HCT116 (cell line): ENCODE measurements at regions not wholly inside any gene's neighbourhood (a gene's known extent, or its start where the extent isn't known, plus 50 kb on each side); places are given as distances from the start of the nearest gene placed in this dataset.

Experiments used
- ATAC-seq: fragments of 200-7000 bp; cut with Tn5 transposase; 2 replicates; pipeline ENCODE4 v1.9.1; 2020; ENCODE audit warnings: mild to moderate bottlenecking, moderate library complexity
- BruUV-seq: library from RNA; stranded (reverse); fragments of 400-500 nt; replicated peaks from 2 replicates; lab custom pipeline; 2021; lab: Mats Ljungman, UMichigan
- CTCF ChIA-PET: fragments of 300-600 bp; sonication (Branson Sonifier 250); formaldehyde crosslinking; loops from one replicate; lab custom pipeline; 2021; ENCODE audit warnings: antibody characterized with exemption; lab: Charles Lee
- POLR2A ChIA-PET: fragments of 300-600, 350-600 bp; sonication (Branson Sonifier 250); formaldehyde crosslinking; loops from one replicate; lab custom pipeline; 2021; ENCODE audit warnings: antibody characterized with exemption; lab: Charles Lee
- RAD21 ChIA-PET, 2 experiments: fragments of 300-600 bp; sonication (Branson Sonifier 250); formaldehyde crosslinking; loops; one replicate each; lab custom pipeline; 2023; ENCODE audit warnings: low total read pairs in 2 of 2; ENCODE audit not compliant: uncharacterized antibody in 2 of 2, unreplicated experiment in 2 of 2, low non-redundant PET in 1 of 2; lab: Charles Lee
- DNase-seq: peaks from one replicate; pipeline ENCODE4 v3.0.0-alpha.2; 2010; ENCODE audit warnings: low read depth, low spot score
- H2AFZ ChIP-seq: fragments of 200-600 bp; shearing (Covaris generic), sonication (generic); 2 replicates; pipeline ENCODE4 v1.6.1; 2017; ENCODE audit warnings: low read depth, mixed run types, mixed read lengths, antibody characterized with exemption, low read length; ENCODE audit not compliant: poor library complexity, severe bottlenecking
- H3K27ac ChIP-seq: 2 replicates; pipeline ENCODE4 v1.5.1; 2012; ENCODE audit warnings: low read depth, low read length
- H3K27me3 ChIP-seq: fragments of 200-600 bp; sonication (generic); 2 replicates; pipeline ENCODE4 v1.6.1; 2016; ENCODE audit warnings: mixed run types, low read length, mixed read lengths; ENCODE audit not compliant: insufficient read depth
- H3K36me3 ChIP-seq, 2 experiments: fragments of 200-500 bp in 1 of 2; fragments of 200-600 bp in 1 of 2; sonication (Bioruptor generic) in 1 of 2; sonication (generic) in 1 of 2; 2 replicates each; pipeline versions ENCODE4 v1.5.1 to v1.6.1; 2014 to 2016; ENCODE audit warnings: low read length in 2 of 2, inconsistent platforms in 1 of 2, mixed read lengths in 1 of 2, mixed run types in 1 of 2; ENCODE audit not compliant: insufficient read depth in 2 of 2, control insufficient read depth in 1 of 2
- H3K4me1 ChIP-seq, 2 experiments: fragments of 200-600 bp in 1 of 2; sonication (generic) in 1 of 2; 2 replicates each; pipeline versions ENCODE4 v1.5.1 to v1.6.1; 2012 to 2017; ENCODE audit warnings: low read length in 2 of 2, inconsistent platforms in 1 of 2, mild to moderate bottlenecking in 1 of 2, mixed read lengths in 1 of 2, mixed run types in 1 of 2, moderate library complexity in 1 of 2; ENCODE audit not compliant: insufficient read depth in 2 of 2, control insufficient read depth in 1 of 2
- H3K4me2 ChIP-seq: fragments of 200-600 bp; sonication (generic); 2 replicates; pipeline ENCODE4 v1.6.1; 2017; ENCODE audit warnings: mixed run types, low read length, mixed read lengths
- H3K4me3 ChIP-seq, 2 experiments: fragments of 200-600 bp in 1 of 2; sonication (generic) in 1 of 2; replicated peaks in 1 of 2; 2 replicates each; pipeline ENCODE4 v1.5.1; 2011 to 2016; ENCODE audit warnings: low read length in 2 of 2, control low read depth in 1 of 2, low read depth in 1 of 2, mild to moderate bottlenecking in 1 of 2, mixed read lengths in 1 of 2, mixed run types in 1 of 2
- H3K79me2 ChIP-seq: fragments of 200-600 bp; sonication (generic); 2 replicates; pipeline ENCODE4 v1.6.1; 2017; ENCODE audit warnings: mild to moderate bottlenecking, mixed run types, low read length, moderate library complexity, mixed read lengths; ENCODE audit not compliant: insufficient read depth
- H3K9ac ChIP-seq: fragments of 200-600 bp; sonication (generic); 2 replicates; pipeline ENCODE4 v1.6.1; 2016; ENCODE audit warnings: low read length, mixed read lengths
- H3K9me2 ChIP-seq: fragments of 200-600 bp; sonication (generic), shearing (Covaris generic); 2 replicates; pipeline ENCODE4 v1.6.1; 2017; ENCODE audit warnings: mixed run types, mild to moderate bottlenecking, moderate library complexity; ENCODE audit not compliant: insufficient read depth
- H3K9me3 ChIP-seq, 2 experiments: fragments of 200-500 bp in 1 of 2; fragments of 200-600 bp in 1 of 2; sonication (Bioruptor generic) in 1 of 2; sonication (generic) in 1 of 2; 2 replicates each; pipeline ENCODE4 v1.6.1; 2014 to 2017; ENCODE audit warnings: low read length in 2 of 2, mixed read lengths in 2 of 2, inconsistent platforms in 1 of 2, low read depth in 1 of 2, mild to moderate bottlenecking in 1 of 2, mixed run types in 1 of 2, moderate library complexity in 1 of 2; ENCODE audit not compliant: control insufficient read depth in 1 of 2, insufficient read depth in 1 of 2
- H4K20me1 ChIP-seq: fragments of 200-600 bp; sonication (generic), shearing (Covaris generic); 2 replicates; pipeline ENCODE4 v1.6.1; 2017; ENCODE audit warnings: mixed run types, mild to moderate bottlenecking, moderate library complexity; ENCODE audit not compliant: insufficient read depth
- CEBPB ChIP-seq: IDR thresholded peaks from 2 replicates; pipeline ENCODE4 v1.6.1; 2012; ENCODE audit warnings: low read depth
- ELF1 ChIP-seq: IDR thresholded peaks from 2 replicates; pipeline ENCODE4 v1.6.1; 2012; ENCODE audit warnings: low read depth, borderline replicate concordance
- EZH2phosphoT487 ChIP-seq: fragments of 200-600 bp; IDR thresholded peaks from 2 replicates; pipeline ENCODE4 v1.6.1; 2018; ENCODE audit warnings: antibody characterized with exemption, borderline replicate concordance
- FOSL1 ChIP-seq: IDR thresholded peaks from 2 replicates; pipeline ENCODE4 v1.6.1; 2012; ENCODE audit warnings: low read depth
- JUND ChIP-seq: IDR thresholded peaks from 2 replicates; pipeline ENCODE4 v1.6.1; 2012
- POLR2A ChIP-seq: IDR thresholded peaks from 2 replicates; pipeline ENCODE4 v1.7.0; 2011; ENCODE audit warnings: borderline replicate concordance; ENCODE audit not compliant: insufficient read depth, insufficient read length; ENCODE audit errors: extremely low read depth
- POLR2AphosphoS5 ChIP-seq: IDR thresholded peaks from 2 replicates; pipeline ENCODE4 v1.6.1; 2011; ENCODE audit warnings: mild to moderate bottlenecking, low read depth, low read length, moderate library complexity
- SP1 ChIP-seq: IDR thresholded peaks from 2 replicates; pipeline ENCODE4 v1.6.1; 2012; ENCODE audit warnings: low read depth
- SRF ChIP-seq: IDR thresholded peaks from 2 replicates; pipeline ENCODE4 v1.6.1; 2012; ENCODE audit warnings: low read depth
- TCF7L2 ChIP-seq: IDR thresholded peaks from 2 replicates; pipeline ENCODE4 v1.7.0; 2011; ENCODE audit warnings: borderline replicate concordance, inconsistent platforms; ENCODE audit not compliant: insufficient read depth, insufficient read length; ENCODE audit errors: extremely low read depth
- ZFX ChIP-seq: fragments of 450-650 bp; IDR thresholded peaks from 2 replicates; pipeline ENCODE4 v1.6.1; 2017
- ZNF274 ChIP-seq: fragments of 200-500 bp; sonication (Bioruptor generic); IDR thresholded peaks from 2 replicates; pipeline ENCODE4 v1.6.1; 2014; ENCODE audit warnings: mild to moderate bottlenecking, low read depth, low read length, inconsistent platforms
- intact Hi-C: fragments of 100-400 bp; cut with micrococcal nuclease; formaldehyde crosslinking; loops from 2 replicates; pipeline ENCODE4 v1.10.0; 2022
- TF ChIP-seq, protein P1 (sequence below): IDR thresholded peaks from 2 replicates; pipeline ENCODE4 v1.6.1; 2011; ENCODE audit warnings: mild to moderate bottlenecking, low read length, moderate library complexity; ENCODE audit not compliant: insufficient replicate concordance; ENCODE audit errors: extremely low read depth
- TF ChIP-seq, protein P2 (sequence below): IDR thresholded peaks from 2 replicates; pipeline ENCODE4 v1.6.1; 2012
- TF ChIP-seq, protein P3 (sequence below): IDR thresholded peaks from 2 replicates; pipeline ENCODE4 v1.6.1; 2012; ENCODE audit warnings: low read depth

DNA sequence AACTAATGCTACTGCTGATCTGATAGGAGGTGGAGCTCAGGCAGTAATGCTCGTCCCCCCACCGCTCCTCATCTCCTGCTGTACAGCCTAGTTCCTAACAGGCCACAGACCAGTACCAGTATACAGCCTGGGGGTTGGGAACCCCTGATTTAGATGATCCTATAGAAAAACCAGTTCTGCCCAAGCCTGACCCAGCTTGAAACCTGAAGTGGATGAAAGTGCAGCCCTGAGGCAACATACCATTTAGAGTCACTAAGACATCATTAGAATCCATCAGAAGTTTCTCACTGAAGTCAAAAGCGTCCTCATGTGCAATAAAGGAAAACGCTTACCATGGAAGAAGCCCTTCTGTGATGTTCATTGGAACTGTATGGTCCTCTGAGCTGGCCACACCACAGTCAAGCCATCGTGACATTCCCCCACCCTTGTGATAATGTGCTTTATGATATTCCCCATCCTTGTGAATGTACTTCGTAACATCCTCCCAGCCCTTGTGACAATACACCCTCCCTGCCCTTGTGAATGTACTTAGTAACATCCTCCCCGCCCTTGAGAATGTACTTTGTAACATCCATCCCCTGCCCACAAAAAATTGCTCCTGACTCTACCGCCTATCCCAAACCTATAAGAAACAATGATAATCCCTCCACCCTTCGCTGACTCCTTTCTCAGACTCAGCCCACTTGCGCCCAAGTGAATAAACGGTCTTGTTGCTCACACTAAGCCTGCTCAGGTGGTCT, 65.9 kb upstream of the HECTD2 start:
- TF ChIP-seq POLR2A (no peak), TCF7L2 (no peak), CEBPB (no peak), SRF (no peak), SP1 (no peak), POLR2AphosphoS5 (no peak), FOSL1 (no peak), ZFX (no peak), ZNF274 (no peak), EZH2phosphoT487 (no peak), JUND (no peak), ELF1 (no peak)
- TF ChIP-seq, protein P1, sequence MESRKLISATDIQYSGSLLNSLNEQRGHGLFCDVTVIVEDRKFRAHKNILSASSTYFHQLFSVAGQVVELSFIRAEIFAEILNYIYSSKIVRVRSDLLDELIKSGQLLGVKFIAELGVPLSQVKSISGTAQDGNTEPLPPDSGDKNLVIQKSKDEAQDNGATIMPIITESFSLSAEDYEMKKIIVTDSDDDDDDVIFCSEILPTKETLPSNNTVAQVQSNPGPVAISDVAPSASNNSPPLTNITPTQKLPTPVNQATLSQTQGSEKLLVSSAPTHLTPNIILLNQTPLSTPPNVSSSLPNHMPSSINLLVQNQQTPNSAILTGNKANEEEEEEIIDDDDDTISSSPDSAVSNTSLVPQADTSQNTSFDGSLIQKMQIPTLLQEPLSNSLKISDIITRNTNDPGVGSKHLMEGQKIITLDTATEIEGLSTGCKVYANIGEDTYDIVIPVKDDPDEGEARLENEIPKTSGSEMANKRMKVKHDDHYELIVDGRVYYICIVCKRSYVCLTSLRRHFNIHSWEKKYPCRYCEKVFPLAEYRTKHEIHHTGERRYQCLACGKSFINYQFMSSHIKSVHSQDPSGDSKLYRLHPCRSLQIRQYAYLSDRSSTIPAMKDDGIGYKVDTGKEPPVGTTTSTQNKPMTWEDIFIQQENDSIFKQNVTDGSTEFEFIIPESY, result no peak
- TF ChIP-seq, protein P2, sequence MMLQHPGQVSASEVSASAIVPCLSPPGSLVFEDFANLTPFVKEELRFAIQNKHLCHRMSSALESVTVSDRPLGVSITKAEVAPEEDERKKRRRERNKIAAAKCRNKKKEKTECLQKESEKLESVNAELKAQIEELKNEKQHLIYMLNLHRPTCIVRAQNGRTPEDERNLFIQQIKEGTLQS, result no peak
- TF ChIP-seq, protein P3, sequence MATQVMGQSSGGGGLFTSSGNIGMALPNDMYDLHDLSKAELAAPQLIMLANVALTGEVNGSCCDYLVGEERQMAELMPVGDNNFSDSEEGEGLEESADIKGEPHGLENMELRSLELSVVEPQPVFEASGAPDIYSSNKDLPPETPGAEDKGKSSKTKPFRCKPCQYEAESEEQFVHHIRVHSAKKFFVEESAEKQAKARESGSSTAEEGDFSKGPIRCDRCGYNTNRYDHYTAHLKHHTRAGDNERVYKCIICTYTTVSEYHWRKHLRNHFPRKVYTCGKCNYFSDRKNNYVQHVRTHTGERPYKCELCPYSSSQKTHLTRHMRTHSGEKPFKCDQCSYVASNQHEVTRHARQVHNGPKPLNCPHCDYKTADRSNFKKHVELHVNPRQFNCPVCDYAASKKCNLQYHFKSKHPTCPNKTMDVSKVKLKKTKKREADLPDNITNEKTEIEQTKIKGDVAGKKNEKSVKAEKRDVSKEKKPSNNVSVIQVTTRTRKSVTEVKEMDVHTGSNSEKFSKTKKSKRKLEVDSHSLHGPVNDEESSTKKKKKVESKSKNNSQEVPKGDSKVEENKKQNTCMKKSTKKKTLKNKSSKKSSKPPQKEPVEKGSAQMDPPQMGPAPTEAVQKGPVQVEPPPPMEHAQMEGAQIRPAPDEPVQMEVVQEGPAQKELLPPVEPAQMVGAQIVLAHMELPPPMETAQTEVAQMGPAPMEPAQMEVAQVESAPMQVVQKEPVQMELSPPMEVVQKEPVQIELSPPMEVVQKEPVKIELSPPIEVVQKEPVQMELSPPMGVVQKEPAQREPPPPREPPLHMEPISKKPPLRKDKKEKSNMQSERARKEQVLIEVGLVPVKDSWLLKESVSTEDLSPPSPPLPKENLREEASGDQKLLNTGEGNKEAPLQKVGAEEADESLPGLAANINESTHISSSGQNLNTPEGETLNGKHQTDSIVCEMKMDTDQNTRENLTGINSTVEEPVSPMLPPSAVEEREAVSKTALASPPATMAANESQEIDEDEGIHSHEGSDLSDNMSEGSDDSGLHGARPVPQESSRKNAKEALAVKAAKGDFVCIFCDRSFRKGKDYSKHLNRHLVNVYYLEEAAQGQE, result no peak
- H3K27ac ChIP-seq, result no peak overlapping the region
- no peaks in the 10 kb centered on the region for H3K27me3 ChIP-seq
- H3K9me3 ChIP-seq, result no peaks in the 10 kb centered on the region; a peak in 1 of 4 replicates
- H3K4me1 ChIP-seq, result no peaks in the 10 kb centered on the region
- ChIA-PET RAD21 (no interaction called here), CTCF (no interaction called here), POLR2A (no interaction called here)
- intact Hi-C loops, result no loop called here
- H3K79me2 ChIP-seq, result no peaks in the 10 kb centered on the region
- no TSS peak for BruUV-seq
- no peak overlapping the region for H3K4me2 ChIP-seq
- H3K4me3 ChIP-seq, result no peak overlapping the region
- H3K36me3 ChIP-seq, result no peaks in the 10 kb centered on the region
- H2AFZ ChIP-seq, result no peak overlapping the region
- no peak overlapping the region for H3K9ac ChIP-seq
- no peaks in the 10 kb centered on the region; the same call in 1 of the 2 replicates for H3K9me2 ChIP-seq
- H4K20me1 ChIP-seq, result no peaks in the 10 kb centered on the region
- DNase-seq (no peak), ATAC-seq (no peak)
